ENCODE measurements at regions not wholly inside any gene's neighbourhood (a gene's known extent, or its start where the extent isn't known, plus 50 kb on each side); places are given as distances from the start of the nearest gene placed in this dataset.

GRCh38 chr5:114952876-114953275 is 216.8 kb downstream of the TRIM36 start:
- H3K9me3 ChIP-seq (ENCODE audit: insufficient read depth, low read depth, low read length), result peaks cover 2% of the 10 kb centered on the region
- H3K27ac Mint-ChIP-seq (ENCODE audit: unreplicated experiment), result no peak overlapping the region
- H3K9me3 Mint-ChIP-seq (ENCODE audit: unreplicated experiment), result no peaks in the 10 kb centered on the region
- H3K4me3 ChIP-seq (ENCODE audit: insufficient read depth, low read depth, low read length), result no peak overlapping the region
- no peaks in the 10 kb centered on the region for H3K27me3 ChIP-seq (ENCODE audit: insufficient read depth, low read length)
- no peaks in the 10 kb centered on the region for H3K4me1 ChIP-seq (ENCODE audit: insufficient read depth, low read length)
- no peak overlapping the region for H3K4me2 ChIP-seq (ENCODE audit: low read length)
- FAIRE-seq (no peak), DNase-seq (ENCODE audit: low read depth) (no peak)
- no peaks in the 10 kb centered on the region for H3K36me3 Mint-ChIP-seq (ENCODE audit: low read depth, unreplicated experiment)
- no peaks in the 10 kb centered on the region for H3K27me3 Mint-ChIP-seq (ENCODE audit: low read depth, unreplicated experiment)
- no peaks in the 10 kb centered on the region for H3K79me2 ChIP-seq (ENCODE audit: insufficient read depth, low read length)
- H3K36me3 ChIP-seq (ENCODE audit: insufficient read depth, low read length), result no peaks in the 10 kb centered on the region
- H2AFZ ChIP-seq (ENCODE audit: low read depth, low read length), result no peak overlapping the region
- H3K9ac ChIP-seq (ENCODE audit: low read length), result no peak overlapping the region
- H4K20me1 ChIP-seq (ENCODE audit: insufficient read depth, low read length), result no peaks in the 10 kb centered on the region
- TF ChIP-seq CTCF (IDR thresholded peaks at IDR 0.05; ENCODE audit: insufficient read depth, low read depth, low read length) (no peak), EZH2 (IDR thresholded peaks at IDR 0.05; ENCODE audit: insufficient read depth, low read length) (no peak)
- H3K27ac ChIP-seq (ENCODE audit: low read depth, low read length), result no peak overlapping the region
- no peak overlapping the region for H3K4me3 Mint-ChIP-seq (ENCODE audit: unreplicated experiment)
- H3K4me1 Mint-ChIP-seq (ENCODE audit: low read depth, unreplicated experiment), result no peaks in the 10 kb centered on the region

- Histone ChIP-seq H3K79me2 (ENCODE audit: insufficient read depth, low read length) (no peaks in the 10 kb centered on the region), H3K27me3 (ENCODE audit: insufficient read depth, low read length) (no peaks in the 10 kb centered on the region), H3K4me1 (ENCODE audit: insufficient read depth, low read length) (no peaks in the 10 kb centered on the region), H3K9ac (ENCODE audit: low read length) (no peak overlapping the region), H3K36me3 (ENCODE audit: insufficient read depth, low read length) (no peaks in the 10 kb centered on the region), H3K27ac (ENCODE audit: low read depth, low read length) (no peak overlapping the region), H2AFZ (ENCODE audit: low read depth, low read length) (no peak overlapping the region), H4K20me1 (ENCODE audit: insufficient read depth, low read length) (no peaks in the 10 kb centered on the region), H3K9me3 (ENCODE audit: insufficient read depth, low read depth, low read length) (peaks cover 4% of the 10 kb centered on the region), H3K4me2 (ENCODE audit: low read length) (no peak overlapping the region), H3K4me3 (ENCODE audit: insufficient read depth, low read depth, low read length) (no peak overlapping the region)
- H3K9me3 Mint-ChIP-seq (ENCODE audit: unreplicated experiment), result no peaks in the 10 kb centered on the region
- no peak overlapping the region for H3K4me3 Mint-ChIP-seq (ENCODE audit: unreplicated experiment)
- no peak overlapping the region for H3K27ac Mint-ChIP-seq (ENCODE audit: unreplicated experiment)
- H3K4me1 Mint-ChIP-seq (ENCODE audit: low read depth, unreplicated experiment), result no peaks in the 10 kb centered on the region
- TF ChIP-seq EZH2 (IDR thresholded peaks at IDR 0.05; ENCODE audit: insufficient read depth, low read length) (no peak), CTCF (IDR thresholded peaks at IDR 0.05; ENCODE audit: insufficient read depth, low read depth, low read length) (no peak)
- H3K36me3 Mint-ChIP-seq (ENCODE audit: low read depth, unreplicated experiment), result no peaks in the 10 kb centered on the region
- H3K27me3 Mint-ChIP-seq (ENCODE audit: low read depth, unreplicated experiment), result no peaks in the 10 kb centered on the region
- FAIRE-seq, result no peak
- no peak for DNase-seq (ENCODE audit: low read depth)
Measured at GRCh38 chr5:114949756-114950155, 220.0 kb downstream of the TRIM36 start.

- no peak overlapping the region for H3K27ac Mint-ChIP-seq (ENCODE audit: unreplicated experiment)
- FAIRE-seq (no peak), DNase-seq (ENCODE audit: low read depth) (no peak)
- H4K20me1 ChIP-seq (ENCODE audit: insufficient read depth, low read length), result no peaks in the 10 kb centered on the region
- no peak for TF ChIP-seq CTCF (IDR thresholded peaks at IDR 0.05; ENCODE audit: insufficient read depth, low read depth, low read length)
- TF ChIP-seq EZH2 (IDR thresholded peaks at IDR 0.05; ENCODE audit: insufficient read depth, low read length), result no peak
- H3K27me3 Mint-ChIP-seq (ENCODE audit: low read depth, unreplicated experiment), result no peaks in the 10 kb centered on the region
- H3K79me2 ChIP-seq (ENCODE audit: insufficient read depth, low read length), result no peaks in the 10 kb centered on the region
- H3K9me3 Mint-ChIP-seq (ENCODE audit: unreplicated experiment), result no peaks in the 10 kb centered on the region
- peaks cover 4% of the 10 kb centered on the region for H3K9me3 ChIP-seq (ENCODE audit: insufficient read depth, low read depth, low read length)
- H3K27me3 ChIP-seq (ENCODE audit: insufficient read depth, low read length), result no peaks in the 10 kb centered on the region
- H3K36me3 ChIP-seq (ENCODE audit: insufficient read depth, low read length), result no peaks in the 10 kb centered on the region
- no peak overlapping the region for H2AFZ ChIP-seq (ENCODE audit: low read depth, low read length)
- H3K4me1 Mint-ChIP-seq (ENCODE audit: low read depth, unreplicated experiment), result no peaks in the 10 kb centered on the region
- H3K4me2 ChIP-seq (ENCODE audit: low read length), result no peak overlapping the region
- H3K4me1 ChIP-seq (ENCODE audit: insufficient read depth, low read length), result no peaks in the 10 kb centered on the region
- H3K4me3 Mint-ChIP-seq (ENCODE audit: unreplicated experiment), result no peak overlapping the region
- H3K4me3 ChIP-seq (ENCODE audit: insufficient read depth, low read depth, low read length), result no peak overlapping the region
- no peak overlapping the region for H3K9ac ChIP-seq (ENCODE audit: low read length)
- H3K36me3 Mint-ChIP-seq (ENCODE audit: low read depth, unreplicated experiment), result no peaks in the 10 kb centered on the region
- H3K27ac ChIP-seq (ENCODE audit: low read depth, low read length), result no peak overlapping the region
Measured at GRCh38 chr5:114948986-114949621, 220.6 kb downstream of the TRIM36 start.

Measured in astrocyte (in vitro differentiated cells and primary cell).